Breast epithelium (tissue), 3 donors: ENCODE measurements at regions not wholly inside any gene's neighbourhood (a gene's known extent, or its start where the extent isn't known, plus 50 kb on each side); places are given as distances from the start of the nearest gene placed in this dataset.

Experiments
- POLR2A ChIP-seq: fragments of 450-650 bp; IDR thresholded peaks from one replicate; pipeline ENCODE4 v1.6.1; 2016; ENCODE audit warnings: antibody characterized with exemption, mild to moderate bottlenecking, moderate library complexity
- POLR2AphosphoS5 ChIP-seq, 3 donors: sonication (generic); formaldehyde crosslinking; IDR thresholded peaks; one replicate each; pipeline ENCODE4 v1.6.1; 2017; ENCODE audit warnings: antibody characterized with exemption in 3 of 3
- TF ChIP-seq, protein P1 (sequence below), 3 donors: fragments of 450-650 bp; IDR thresholded peaks; one replicate each; pipeline ENCODE4 v1.5.1; 2016 to 2017; ENCODE audit warnings: antibody characterized with exemption in 3 of 3, mild to moderate bottlenecking in 3 of 3, moderate library complexity in 3 of 3

DNA sequence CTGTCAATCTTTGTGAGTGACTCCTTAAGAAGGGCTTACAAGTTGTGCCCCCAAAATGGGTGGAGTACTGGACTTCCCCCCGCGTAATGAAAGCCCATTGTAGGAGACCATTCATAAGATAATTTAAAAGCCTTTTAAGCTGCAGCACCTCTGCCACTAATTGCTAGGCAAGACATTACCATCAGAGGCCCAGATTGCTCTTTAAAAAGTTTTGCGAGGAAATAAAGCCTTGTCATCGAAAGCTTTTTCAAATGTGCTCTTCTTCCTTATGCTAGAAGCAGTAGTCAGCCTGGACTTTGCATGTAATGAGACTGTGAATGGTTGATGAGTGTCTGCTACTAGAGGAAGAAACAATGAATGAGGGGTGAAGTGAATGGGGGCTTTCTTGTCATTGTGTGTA is 345.3 kb upstream of the CDH2 start:
- TF ChIP-seq, protein P1, sequence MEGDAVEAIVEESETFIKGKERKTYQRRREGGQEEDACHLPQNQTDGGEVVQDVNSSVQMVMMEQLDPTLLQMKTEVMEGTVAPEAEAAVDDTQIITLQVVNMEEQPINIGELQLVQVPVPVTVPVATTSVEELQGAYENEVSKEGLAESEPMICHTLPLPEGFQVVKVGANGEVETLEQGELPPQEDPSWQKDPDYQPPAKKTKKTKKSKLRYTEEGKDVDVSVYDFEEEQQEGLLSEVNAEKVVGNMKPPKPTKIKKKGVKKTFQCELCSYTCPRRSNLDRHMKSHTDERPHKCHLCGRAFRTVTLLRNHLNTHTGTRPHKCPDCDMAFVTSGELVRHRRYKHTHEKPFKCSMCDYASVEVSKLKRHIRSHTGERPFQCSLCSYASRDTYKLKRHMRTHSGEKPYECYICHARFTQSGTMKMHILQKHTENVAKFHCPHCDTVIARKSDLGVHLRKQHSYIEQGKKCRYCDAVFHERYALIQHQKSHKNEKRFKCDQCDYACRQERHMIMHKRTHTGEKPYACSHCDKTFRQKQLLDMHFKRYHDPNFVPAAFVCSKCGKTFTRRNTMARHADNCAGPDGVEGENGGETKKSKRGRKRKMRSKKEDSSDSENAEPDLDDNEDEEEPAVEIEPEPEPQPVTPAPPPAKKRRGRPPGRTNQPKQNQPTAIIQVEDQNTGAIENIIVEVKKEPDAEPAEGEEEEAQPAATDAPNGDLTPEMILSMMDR (IDR thresholded peaks at IDR 0.05) = no peak
- TF ChIP-seq POLR2AphosphoS5 (IDR thresholded peaks at IDR 0.05) (no peak), POLR2A (no peak)
